SU-DHL-6 (cell line): ENCODE measurements at regions not wholly inside any gene's neighbourhood (a gene's known extent, or its start where the extent isn't known, plus 50 kb on each side); places are given as distances from the start of the nearest gene placed in this dataset.

Experiments
- H2AFZ ChIP-seq: fragments of 200-600 bp; sonication (generic); 2 replicates; pipeline ENCODE4 v1.6.1; 2014; ENCODE audit warnings: low read depth, mild to moderate bottlenecking, moderate library complexity, mixed read lengths, antibody characterized with exemption, low read length; ENCODE audit not compliant: severe bottlenecking
- H3F3A ChIP-seq: fragments of 200-600 bp; shearing (Covaris generic); 2 replicates; pipeline ENCODE4 v1.6.0; 2016; ENCODE audit warnings: antibody characterized with exemption, mild to moderate bottlenecking; ENCODE audit not compliant: insufficient read depth
- H3K27ac ChIP-seq: fragments of 200-600 bp; sonication (generic); 2 replicates; pipeline ENCODE4 v1.5.1; 2016; ENCODE audit warnings: low read depth, mild to moderate bottlenecking, low read length, moderate library complexity, mixed read lengths
- H3K27me3 ChIP-seq: fragments of 200-600 bp; sonication (generic), shearing (Covaris generic); 2 replicates; pipeline ENCODE4 v1.6.0; 2014; ENCODE audit warnings: mild to moderate bottlenecking, low read length
- H3K36me3 ChIP-seq: fragments of 200-600 bp; sonication (generic); 2 replicates; pipeline ENCODE4 v1.6.1; 2014; ENCODE audit warnings: mild to moderate bottlenecking, low read length, mixed read lengths
- H3K4me2 ChIP-seq: fragments of 300-600, 200-600 bp; shearing (Covaris generic), sonication (generic); 2 replicates; pipeline ENCODE4 v1.6.0; 2014; ENCODE audit warnings: low read length, low read depth, mild to moderate bottlenecking; ENCODE audit not compliant: poor library complexity, severe bottlenecking
- H3K4me3 ChIP-seq: fragments of 200-600 bp; sonication (generic); 2 replicates; pipeline ENCODE4 v1.5.1; 2014; ENCODE audit warnings: antibody characterized with exemption, low read length, mild to moderate bottlenecking, mixed read lengths; ENCODE audit not compliant: insufficient read depth, poor library complexity, severe bottlenecking
- H3K79me2 ChIP-seq: fragments of 200-600 bp; sonication (generic); 2 replicates; pipeline ENCODE4 v1.6.1; 2014; ENCODE audit warnings: mild to moderate bottlenecking, low read length, moderate library complexity; ENCODE audit not compliant: insufficient read depth
- H3K9ac ChIP-seq: fragments of 200-600 bp; sonication (generic); 2 replicates; pipeline ENCODE4 v1.7.0; 2014; ENCODE audit warnings: mild to moderate bottlenecking, low read length
- H3K9me2 ChIP-seq: fragments of 200-600 bp; sonication (generic); replicated peaks from 2 replicates; pipeline ENCODE4 v1.6.1; 2014; ENCODE audit warnings: low read length; ENCODE audit not compliant: insufficient read depth
- H3K9me3 ChIP-seq: fragments of 200-600 bp; sonication (generic); 2 replicates; pipeline ENCODE4 v1.6.1; 2014; ENCODE audit warnings: low read length, mixed read lengths; ENCODE audit not compliant: insufficient read depth
- H4K20me1 ChIP-seq: fragments of 200-600 bp; sonication (generic); 2 replicates; pipeline ENCODE4 v1.6.1; 2014; ENCODE audit warnings: low read depth, mild to moderate bottlenecking, antibody characterized with exemption, low read length, moderate library complexity, mixed read lengths
- CTCF ChIP-seq: fragments of 200-600 bp; sonication (generic); IDR thresholded peaks from one replicate; pipeline ENCODE4 v1.5.1; 2017; ENCODE audit warnings: antibody characterized with exemption, mild to moderate bottlenecking, low read length, moderate library complexity; ENCODE audit not compliant: insufficient read depth, poor library complexity, severe bottlenecking
- EZH2phosphoT487 ChIP-seq: fragments of 200-600 bp; sonication (generic), shearing (Covaris generic); conservative IDR thresholded peaks from 2 replicates; pipeline ENCODE4 v1.6.1; 2018; ENCODE audit warnings: mild to moderate bottlenecking, antibody characterized with exemption, low read length, moderate library complexity, mixed read lengths

GRCh38 chr3:117540597-117540996 is 831.0 kb downstream of the TUSC7 start:
- Histone ChIP-seq H3K27me3 (no peaks in the 10 kb centered on the region), H3K4me2 (no peak overlapping the region), H3K9ac (no peak overlapping the region), H3K27ac (no peak overlapping the region), H3F3A (no peaks in the 10 kb centered on the region), H3K4me3 (no peak overlapping the region), H2AFZ (no peak overlapping the region), H3K9me2 (no peaks in the 10 kb centered on the region), H3K36me3 (no peaks in the 10 kb centered on the region), H3K9me3 (no peaks in the 10 kb centered on the region), H4K20me1 (no peaks in the 10 kb centered on the region), H3K79me2 (no peaks in the 10 kb centered on the region)
- TF ChIP-seq CTCF (no peak), EZH2phosphoT487 (no peak)

- no peaks in the 10 kb centered on the region for H4K20me1 ChIP-seq
- TF ChIP-seq EZH2phosphoT487 (no peak), CTCF (no peak)
- no peaks in the 10 kb centered on the region for H3K36me3 ChIP-seq
- no peaks in the 10 kb centered on the region for H3K79me2 ChIP-seq
- H3K27me3 ChIP-seq, result no peaks in the 10 kb centered on the region
- H3K4me2 ChIP-seq, result no peak overlapping the region
- H3K9ac ChIP-seq, result no peak overlapping the region
- no peak overlapping the region for H3K27ac ChIP-seq
- H3K4me3 ChIP-seq, result no peak overlapping the region
- no peaks in the 10 kb centered on the region for H3F3A ChIP-seq
- no peak overlapping the region for H2AFZ ChIP-seq
- no peaks in the 10 kb centered on the region for H3K9me2 ChIP-seq
- no peaks in the 10 kb centered on the region for H3K9me3 ChIP-seq
These were observed 832.1 kb downstream of the TUSC7 start for GRCh38 chr3:117541721-117542120.

- Histone ChIP-seq H3F3A (no peaks in the 10 kb centered on the region), H3K79me2 (no peaks in the 10 kb centered on the region), H3K9me3 (no peaks in the 10 kb centered on the region), H4K20me1 (no peaks in the 10 kb centered on the region), H3K27me3 (no peaks in the 10 kb centered on the region), H3K9me2 (no peaks in the 10 kb centered on the region), H2AFZ (no peak overlapping the region), H3K9ac (no peak overlapping the region), H3K36me3 (no peaks in the 10 kb centered on the region), H3K27ac (no peak overlapping the region), H3K4me3 (no peak overlapping the region), H3K4me2 (no peak overlapping the region)
- TF ChIP-seq CTCF (no peak), EZH2phosphoT487 (no peak)
These were observed 833.9 kb downstream of the TUSC7 start for GRCh38 chr3:117543521-117543920.

- Histone ChIP-seq H3K9me2 (no peaks in the 10 kb centered on the region), H3K36me3 (no peaks in the 10 kb centered on the region), H3K27ac (no peak overlapping the region), H3K4me3 (no peak overlapping the region), H4K20me1 (no peaks in the 10 kb centered on the region), H3K27me3 (no peaks in the 10 kb centered on the region), H3K9ac (no peak overlapping the region), H3K4me2 (no peak overlapping the region), H3F3A (no peaks in the 10 kb centered on the region), H2AFZ (no peak overlapping the region), H3K9me3 (no peaks in the 10 kb centered on the region), H3K79me2 (no peaks in the 10 kb centered on the region)
- TF ChIP-seq EZH2phosphoT487 (no peak), CTCF (no peak)
These were observed 835.9 kb downstream of the TUSC7 start for GRCh38 chr3:117545484-117545883.
